RCC 7860 (cell line): ENCODE measurements at regions not wholly inside any gene's neighbourhood (a gene's known extent, or its start where the extent isn't known, plus 50 kb on each side); places are given as distances from the start of the nearest gene placed in this dataset.

Experiments
- DNase-seq: peaks from one replicate; pipeline ENCODE4 v3.0.0-alpha.2; 2015; ENCODE audit warnings: low spot score
- FAIRE-seq: peaks from 2 replicates; lab custom pipeline; 2012; peaks lifted over from hg19 to GRCh38; lab: Jason Lieb, UNC

GRCh38 chr5:53430618-53431252, 49.7 kb upstream of the FST start:
- DNase-seq (no peak), FAIRE-seq (no peak)
